ENCODE measurements at regions not wholly inside any gene's neighbourhood (a gene's known extent, or its start where the extent isn't known, plus 50 kb on each side); places are given as distances from the start of the nearest gene placed in this dataset.
"Not testable (repeated sequence)": the region's sequence is repeated elsewhere in the genome, so short reads cannot be mapped to it uniquely, and the experiment has no call there.

DNA sequence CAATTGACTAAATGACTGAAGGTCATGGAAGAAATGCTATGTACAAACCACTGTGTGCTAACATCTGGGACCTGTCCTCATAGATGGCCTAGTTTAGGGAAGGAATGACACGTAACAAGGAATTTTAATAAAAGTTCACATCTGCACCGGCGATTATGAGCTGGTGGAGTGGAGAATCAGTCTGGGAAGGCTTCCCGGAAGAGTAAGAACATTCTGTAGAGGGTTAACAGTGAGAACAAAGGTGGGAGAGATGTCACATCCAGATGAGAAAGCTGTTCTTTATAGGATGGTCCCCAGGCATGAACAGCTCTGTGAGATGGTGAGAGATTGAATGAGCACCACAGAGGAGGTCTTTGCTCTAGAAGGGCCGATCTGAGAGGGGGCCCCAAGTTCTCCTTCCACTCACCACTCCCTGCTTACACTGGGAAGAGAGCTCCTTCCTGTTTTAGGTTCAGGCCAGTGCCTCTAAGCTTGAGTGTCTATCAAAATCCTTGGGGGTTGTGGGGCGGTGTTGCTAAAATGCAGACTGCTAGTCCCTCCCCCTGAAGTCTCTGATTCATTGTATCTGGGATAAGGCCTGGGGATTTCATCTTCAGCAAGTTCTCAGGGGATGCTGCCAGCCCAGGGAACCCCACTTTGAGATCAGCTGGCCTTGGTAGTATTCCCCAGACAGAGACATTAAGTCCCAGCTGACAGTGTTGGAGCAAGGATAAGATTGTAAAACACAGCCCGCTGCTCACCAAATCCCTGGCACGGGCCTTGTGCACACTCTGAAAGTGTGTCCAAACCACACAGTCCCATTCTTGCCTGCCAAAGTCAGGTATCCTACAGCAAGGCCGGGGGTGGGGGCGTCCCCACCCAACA lies 294.7 kb upstream of the MAF start:
- DNase-seq (ENCODE audit: low read depth): no peak

DNA sequence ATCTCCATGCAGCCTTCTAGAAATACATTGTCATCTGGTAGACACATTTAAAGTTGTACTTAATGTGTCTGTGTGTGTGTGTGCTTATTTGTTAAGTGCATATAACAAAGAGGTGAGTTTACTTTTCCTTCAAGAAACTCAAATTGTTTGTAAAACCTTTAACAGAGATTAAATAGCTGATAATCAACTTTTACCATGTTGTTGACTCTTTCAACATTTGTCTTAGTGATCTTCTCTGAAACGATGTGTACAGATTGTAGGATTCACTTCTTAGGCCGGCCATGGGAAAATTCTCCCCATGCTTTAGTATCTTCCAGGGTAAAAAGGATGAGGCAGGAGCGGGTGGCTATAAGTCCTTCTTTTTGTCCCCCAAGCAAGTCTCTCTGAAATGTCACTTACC lies 292.9 kb upstream of the MAF start:
- DNase-seq (ENCODE audit: low read depth): no peak

DNA sequence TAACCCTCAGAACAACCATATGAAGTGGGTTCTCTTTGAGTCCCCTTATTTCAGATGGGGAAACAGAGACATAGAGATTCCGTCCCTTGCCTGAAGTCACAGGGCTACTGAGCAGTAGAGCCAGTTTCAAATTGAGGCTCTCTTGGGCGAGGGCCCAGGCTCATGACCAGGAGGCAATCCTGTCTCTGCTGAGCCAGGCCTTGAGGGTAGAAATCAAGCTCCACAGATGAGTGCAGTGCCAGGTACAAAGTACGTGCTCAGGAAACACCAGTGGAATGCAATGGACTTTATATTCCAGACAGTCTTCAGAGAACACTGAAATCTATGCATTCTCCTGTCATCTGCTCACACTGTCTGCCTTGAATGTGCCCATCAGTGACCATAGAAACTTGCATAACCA lies 291.7 kb upstream of the MAF start:
- DNase-seq (ENCODE audit: low read depth): no peak

DNA sequence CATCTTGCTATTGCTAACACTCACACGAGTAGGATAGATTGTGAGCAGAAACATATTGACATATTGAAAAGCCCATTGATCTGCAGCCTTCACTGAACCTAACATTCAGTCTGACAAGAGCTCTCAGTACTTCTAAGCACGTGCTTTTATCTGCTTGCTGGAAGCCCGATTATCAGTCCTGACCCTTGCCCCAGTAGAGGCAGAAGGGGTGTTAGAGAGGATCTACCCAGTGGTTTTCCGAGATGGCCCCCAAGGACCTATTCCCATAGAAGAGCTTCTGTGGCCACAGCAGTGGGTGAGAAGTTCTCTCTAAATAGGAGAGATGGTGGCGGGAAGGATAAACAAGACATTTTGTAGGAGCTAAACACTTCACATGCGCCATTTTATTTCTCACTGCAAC lies 290.9 kb upstream of the MAF start:
- no peak for DNase-seq (ENCODE audit: low read depth)

DNA sequence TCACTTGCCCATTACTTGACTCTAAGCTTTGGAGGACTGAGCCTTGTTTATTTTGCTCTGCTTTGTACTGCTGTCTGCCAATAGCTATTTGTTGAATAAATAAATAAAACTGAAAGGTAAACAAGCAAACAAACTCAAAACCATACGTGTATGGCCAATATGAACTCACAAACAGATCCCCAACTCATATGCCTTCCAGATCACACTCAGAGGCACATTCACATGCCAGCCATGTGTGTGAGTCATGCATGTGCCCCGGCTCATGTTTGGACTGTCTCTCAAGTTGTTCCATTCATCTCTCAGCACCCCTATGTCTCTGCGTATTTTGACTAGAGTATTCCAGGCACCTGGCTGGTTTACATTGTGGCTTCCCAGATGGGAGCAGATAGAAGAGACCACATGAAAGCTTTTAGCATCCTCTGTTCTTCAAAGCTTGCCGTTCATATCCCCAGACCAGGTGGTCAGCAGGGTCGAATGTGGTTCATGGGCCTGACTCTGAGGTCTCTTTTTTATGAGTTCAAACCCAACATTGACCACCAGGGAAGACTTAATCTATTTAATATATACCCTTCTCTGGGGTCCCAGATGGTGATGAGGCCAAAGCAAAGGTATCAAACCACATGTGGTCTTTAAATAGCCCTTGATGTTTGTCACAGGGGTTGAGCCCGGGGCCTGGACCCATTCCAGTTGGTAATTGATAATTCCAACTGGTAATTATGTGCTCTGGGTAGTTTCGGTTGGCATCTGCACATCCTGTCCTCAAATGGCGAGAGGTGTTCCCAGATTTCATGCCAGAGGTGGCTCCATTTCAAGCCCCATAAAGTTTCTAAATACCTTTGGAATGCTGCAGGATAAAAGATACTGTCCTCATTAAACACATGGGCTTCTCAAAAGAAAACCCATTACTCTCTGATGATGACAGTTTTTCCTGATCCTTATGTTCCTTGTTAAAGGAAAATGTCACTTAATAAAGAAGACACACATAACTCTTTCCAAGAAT lies 287.3 kb upstream of the MAF start:
- DNase-seq (ENCODE audit: low read depth): no peak

DNA sequence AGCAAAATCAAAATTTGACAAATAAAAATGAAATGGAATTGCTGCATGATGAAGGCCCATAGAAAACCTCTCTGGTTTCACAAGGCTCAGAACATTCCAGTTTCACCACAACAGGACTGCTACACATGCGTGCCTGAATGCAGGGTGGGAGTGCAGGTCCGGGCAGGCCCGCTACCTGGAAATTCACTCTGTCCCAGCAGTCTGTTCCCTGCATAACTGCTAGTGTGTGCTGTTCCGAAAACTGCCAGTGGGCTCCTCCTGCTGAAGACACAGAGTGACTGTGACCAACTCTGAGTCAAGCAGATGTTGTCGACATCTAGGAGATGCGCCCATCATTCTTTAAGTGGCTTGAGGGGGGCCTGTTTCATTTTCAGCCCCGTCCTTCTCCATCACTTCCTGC lies 284.8 kb upstream of the MAF start:
- no peak for DNase-seq (ENCODE audit: low read depth)

DNA sequence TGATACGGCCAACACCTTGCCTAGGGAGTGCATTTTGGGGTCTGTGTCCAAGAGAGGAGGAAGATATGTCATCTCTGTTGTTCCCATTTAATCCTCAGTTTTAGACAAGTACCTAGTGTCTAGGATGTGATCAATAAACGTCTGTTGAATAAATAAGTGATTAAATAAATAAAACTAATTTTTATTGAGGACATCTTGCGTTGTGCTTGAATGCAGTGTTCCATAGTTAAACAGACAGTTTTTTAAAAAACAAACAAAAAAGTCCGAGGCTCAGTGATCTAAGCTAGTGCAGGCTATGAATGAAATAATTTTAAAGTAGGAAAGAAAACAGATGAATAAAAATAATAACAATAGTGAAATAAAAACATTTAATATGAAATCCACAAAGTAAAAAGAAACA lies 283.0 kb upstream of the MAF start:
- DNase-seq (ENCODE audit: low read depth): no peak

DNA sequence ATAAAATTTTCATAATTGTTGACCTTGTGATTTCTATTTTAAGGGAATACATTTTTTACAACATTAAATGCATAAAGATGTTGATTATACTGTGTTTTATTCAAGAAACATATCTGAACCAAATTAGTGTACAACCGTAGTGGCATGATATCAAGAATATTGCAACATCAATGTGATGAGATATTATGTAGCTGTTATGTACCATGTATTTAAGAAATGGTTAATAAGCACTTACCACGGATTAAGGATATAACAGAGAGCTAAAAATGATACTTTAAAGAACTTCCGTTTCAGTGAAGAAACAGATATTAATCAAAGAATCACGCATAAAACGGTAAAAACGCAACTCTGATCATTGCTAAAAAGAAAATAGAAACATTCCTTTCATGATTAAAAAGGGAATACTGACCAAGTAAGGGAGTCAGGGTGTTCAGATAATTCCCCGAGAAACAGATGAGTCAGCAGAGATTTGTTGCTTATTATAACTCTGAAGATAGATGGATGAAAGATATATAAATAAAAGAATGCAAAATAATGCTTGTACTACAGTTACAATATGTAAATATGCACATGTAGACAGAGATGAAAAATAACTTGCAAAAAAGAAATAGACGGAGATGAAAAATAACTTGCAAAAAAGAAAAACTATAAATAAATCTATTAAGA lies 281.9 kb upstream of the MAF start:
- DNase-seq (ENCODE audit: low read depth): no peak

DNA sequence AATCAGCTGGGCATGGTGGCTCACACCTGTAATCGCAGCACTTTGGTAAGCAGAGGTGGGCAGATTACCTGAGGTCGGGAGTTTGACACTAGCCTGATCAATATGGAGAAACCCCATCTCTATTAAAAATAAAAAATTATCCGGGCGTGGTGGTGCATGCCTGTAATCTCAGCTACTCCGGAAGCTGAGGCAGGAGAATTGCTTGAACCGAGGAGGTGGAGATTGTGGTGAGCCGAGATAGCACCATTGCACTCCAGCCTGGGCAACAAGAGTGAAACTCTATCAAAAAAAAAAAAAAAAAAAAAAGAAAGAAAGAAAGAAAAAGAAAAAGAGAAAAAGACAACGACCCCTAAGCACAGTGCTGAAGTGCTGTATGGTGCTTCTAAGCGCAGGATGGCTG lies 280.6 kb upstream of the MAF start:
- DNase-seq (ENCODE audit: low read depth): not testable (repeated sequence)

DNA sequence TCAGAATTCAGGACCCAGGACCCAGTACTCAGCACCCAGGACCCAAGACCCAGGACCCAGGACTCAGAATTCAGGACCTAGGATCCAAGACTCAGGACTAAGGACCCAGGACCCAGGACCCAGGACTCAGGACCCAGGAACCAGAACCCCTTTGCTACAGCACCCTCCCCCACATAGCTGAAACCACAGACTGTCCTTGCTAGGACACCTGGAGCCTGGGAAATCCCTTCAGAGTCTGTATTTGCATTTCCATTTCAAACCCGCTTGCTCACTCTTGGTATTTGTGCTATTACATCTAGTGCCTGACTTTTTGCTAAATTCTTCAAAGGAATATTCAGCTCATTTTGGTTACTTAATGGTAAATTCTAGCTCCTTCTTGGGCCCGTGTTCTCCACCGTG lies 275.8 kb upstream of the MAF start:
- no peak for DNase-seq (ENCODE audit: low read depth)

DNA sequence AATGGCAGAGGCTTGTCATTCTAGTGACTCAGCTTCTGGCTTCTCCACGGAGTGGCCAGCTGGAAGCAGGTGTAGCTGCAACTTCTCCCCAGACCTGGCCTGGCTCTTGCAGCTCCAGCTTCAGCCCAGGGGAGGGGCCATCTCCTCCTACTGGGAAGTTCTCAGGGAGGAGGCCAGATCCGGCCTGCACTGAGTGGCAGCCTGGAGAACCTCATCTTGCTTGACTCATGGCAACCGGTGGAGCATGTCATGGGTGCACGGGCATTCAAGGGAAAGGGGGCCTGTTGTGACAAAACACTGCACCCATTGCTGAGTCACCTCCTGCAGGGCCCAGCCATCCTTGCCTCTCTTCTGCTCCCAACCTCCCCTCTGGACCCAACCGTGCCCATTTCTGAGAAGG lies 273.9 kb upstream of the MAF start:
- no peak for DNase-seq (ENCODE audit: low read depth)

DNA sequence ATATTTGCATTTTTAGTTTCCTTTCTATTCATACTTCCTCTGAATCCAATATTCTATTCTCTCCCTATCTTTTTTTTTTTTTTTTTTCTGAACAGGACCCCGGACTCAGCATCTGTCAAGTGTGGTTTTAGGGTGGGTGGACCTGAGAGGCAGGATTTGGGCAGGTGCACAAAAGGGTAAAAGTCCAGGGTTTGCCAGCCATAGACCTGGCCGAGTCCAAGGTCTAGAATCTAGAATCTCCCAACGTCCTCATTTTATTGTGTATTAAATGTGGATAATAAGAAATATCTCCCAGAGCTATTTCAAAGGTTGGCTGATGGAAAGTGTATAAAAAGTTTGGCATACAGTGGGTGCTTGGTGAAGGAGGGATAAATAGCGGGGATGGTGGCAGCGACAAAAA lies 273.3 kb upstream of the MAF start:
- DNase-seq (ENCODE audit: low read depth): no peak

DNA sequence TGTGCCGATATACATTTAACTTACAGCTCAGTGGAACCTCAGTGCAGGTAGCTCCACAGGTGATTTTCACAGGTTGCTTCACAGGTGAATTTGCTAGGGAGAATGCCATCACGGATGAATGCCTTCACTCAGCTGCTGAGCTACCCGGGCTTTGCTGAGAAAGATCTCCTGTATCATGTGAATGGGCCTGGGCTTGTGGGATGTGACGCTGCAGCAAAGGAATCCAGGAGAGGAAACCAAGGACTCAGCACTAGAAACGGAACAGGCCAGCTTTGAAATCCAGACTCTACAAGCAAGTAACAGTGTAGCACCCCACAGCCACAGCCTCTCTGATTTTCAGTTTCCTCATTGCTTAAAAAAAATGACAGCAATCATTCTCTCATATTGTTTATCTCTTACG lies 271.4 kb upstream of the MAF start:
- DNase-seq (ENCODE audit: low read depth): no peak

DNA sequence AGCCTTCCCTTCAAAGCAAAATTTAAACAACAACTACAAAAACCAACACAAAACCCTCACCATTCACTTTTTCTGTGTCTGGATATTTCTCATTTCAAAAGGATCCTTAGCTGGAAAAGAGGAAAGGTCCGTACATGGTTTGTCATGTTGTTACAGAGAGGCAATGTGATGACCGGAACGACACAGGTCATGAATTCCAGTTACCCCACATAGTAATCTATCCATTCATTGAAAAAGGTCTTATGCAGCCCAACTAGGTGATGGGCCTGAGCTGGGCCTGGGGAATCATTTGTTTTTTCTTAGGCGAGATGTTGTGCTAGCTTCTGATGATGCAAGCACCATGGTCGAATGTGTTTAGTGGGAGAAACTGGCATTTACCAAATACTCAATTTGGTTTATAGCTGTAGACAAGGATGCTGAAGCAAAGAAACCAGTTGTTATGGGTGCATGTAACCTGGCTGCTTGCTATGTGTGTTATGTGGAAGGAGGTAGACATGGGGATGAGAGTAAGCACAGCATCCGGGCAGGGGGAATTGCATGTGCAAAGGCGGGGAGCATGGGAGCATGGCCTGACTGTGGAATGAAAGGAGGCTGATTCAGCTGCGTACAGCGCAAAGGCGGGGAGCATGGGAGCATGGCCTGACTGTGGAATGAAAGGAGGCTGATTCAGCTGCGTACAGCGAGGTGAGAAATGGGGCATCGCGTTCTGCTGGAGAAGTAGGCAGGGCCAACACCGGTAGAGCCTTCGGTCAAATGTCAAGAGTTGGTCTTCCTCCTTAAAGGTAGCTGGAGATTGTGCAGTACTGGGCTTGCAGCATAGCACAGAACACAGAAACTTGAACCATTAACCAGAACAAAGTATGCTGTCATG lies 269.7 kb upstream of the MAF start:
- DNase-seq (ENCODE audit: low read depth): no peak

DNA sequence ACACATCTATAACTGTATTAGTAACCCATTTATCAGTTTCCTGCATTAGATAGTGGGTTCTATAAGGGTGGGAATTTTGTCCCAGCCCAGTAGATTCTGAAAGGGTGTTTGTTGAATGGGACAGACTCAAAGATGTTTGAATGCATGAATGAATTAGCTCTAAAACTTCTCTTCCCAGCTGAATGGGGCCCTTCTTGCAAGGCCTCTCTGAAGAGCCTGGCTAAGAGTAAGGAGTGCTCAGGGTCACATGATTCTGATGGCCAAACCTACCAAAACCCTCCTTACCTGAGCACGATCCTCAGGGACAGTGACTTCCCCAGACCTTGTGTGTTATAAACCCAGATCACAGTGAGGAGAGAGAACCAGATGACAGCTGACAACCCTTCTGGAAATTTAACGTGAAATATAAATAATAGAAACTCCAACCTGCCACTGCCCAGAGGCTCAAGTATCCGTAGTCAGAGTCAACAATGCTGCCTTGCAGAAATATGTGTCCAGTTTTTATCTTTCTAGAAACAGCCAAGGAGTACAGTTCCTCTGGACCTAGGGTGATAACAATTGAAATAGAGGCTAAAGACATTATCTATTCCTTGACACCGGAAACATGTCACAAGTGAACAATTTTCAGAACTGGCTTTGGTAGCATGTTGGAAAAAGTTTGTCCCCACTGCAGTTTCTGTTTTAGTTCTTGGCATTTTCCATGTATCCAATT lies 268.9 kb upstream of the MAF start:
- DNase-seq (ENCODE audit: low read depth): no peak

DNA sequence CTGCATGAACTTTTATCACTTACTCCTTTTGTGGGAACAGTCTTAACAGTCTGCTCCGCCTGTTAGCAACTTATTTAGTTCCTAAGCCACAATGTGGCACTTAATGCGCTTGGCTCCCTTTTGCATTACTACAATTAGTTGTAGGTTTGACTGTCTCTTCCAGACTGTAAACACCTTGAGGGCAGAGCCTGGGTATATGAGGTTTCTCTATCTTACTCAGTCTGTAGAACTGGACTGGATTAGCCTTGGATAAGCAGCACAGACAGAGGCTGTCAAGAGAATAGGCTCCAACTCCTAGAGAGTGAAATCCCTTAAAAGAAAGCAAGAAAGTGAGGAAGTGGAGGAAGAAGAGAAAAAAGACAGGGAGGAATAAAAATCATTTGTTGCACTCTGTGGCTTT lies 268.3 kb upstream of the MAF start:
- DNase-seq (ENCODE audit: low read depth): no peak

DNA sequence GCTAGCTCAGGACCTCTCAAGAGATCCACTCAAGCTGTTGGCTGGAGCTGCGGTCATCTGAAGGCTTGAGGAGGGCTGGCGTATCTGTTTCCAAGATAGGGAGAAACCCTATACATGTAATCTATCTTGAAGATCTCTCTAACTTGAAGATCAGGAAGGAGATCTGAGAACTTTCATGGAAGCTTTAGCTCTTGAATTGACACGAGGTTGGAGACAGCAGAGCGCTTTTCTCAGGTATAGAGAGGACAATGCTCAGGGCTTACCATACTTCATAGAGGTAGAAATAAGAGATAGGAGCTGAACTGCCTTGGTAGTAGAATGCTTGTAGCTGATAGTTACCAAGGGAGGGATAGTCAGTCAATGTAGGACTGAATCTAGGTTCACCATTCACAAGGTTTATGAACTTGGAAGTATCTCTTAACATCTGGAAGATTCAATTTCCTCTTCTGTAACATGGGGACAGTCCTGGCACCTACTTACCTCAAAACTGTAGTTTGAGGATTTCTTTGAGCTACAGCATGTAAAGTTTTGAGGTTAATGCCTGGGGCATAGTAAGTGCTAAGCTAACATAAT lies 267.0 kb upstream of the MAF start:
- DNase-seq (ENCODE audit: low read depth): no peak

DNA sequence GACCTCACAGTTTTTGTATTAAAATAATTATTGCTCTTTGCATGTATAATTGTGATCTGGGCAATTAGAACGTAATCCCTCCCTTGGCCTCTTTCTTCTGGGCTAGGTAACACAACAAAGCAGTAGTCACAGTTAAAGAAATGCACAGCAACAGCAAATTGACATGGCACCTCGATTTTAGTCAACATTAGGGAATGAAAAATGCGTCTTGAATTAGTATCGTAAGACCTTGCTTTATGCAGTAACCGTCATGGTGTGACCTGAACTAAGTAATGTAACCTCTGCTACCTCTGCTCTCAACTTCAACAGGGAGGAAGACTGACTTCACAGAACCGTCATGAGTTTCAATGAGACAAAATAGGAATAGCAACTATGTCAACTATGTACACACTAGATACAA lies 265.4 kb upstream of the MAF start:
- DNase-seq (ENCODE audit: low read depth): no peak

DNA sequence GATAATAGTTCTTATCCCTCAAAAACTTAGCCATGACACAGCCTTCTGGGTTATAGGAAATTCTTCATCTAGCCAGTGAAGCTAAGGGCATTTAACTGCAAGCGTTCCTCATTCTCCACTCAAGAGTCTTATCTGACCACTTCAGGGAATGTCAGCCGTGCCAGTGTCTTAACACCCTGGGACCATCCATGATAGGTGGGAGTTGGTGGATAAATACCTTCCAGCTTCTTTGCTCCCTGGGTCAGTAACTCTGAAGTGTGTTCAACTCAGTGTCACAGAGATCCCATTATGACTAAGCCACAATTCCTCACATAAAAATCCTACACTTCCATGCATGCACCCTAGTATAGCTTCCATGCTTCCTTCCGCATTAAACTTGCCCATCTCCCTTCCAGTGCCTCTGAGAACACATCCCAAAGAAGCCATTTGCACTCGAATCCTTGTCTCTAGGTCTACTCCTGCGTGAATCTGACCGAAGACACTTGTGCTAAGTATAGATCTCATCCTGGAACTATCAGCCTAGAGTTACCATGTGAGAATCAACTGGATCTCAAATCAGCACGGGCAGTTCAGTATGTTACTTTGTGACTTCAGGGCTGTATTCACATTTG lies 264.3 kb upstream of the MAF start:
- DNase-seq (ENCODE audit: low read depth): no peak

Measured in activated T-helper 1 cell treated with Interleukin-2 at 50 U/mL for 16 hours (primary cell).